ENCODE measurements at regions not wholly inside any gene's neighbourhood (a gene's known extent, or its start where the extent isn't known, plus 50 kb on each side); places are given as distances from the start of the nearest gene placed in this dataset.
"Not testable (repeated sequence)": the region's sequence is repeated elsewhere in the genome, so short reads cannot be mapped to it uniquely, and the experiment has no call there.

GRCh38 chr10:59053502-59053901 is 122.9 kb upstream of the PHYHIPL start:
- DNase-seq, result not testable (repeated sequence)

- no peak for DNase-seq
Measured at GRCh38 chr10:59055045-59055444, 121.4 kb upstream of the PHYHIPL start.

DNA sequence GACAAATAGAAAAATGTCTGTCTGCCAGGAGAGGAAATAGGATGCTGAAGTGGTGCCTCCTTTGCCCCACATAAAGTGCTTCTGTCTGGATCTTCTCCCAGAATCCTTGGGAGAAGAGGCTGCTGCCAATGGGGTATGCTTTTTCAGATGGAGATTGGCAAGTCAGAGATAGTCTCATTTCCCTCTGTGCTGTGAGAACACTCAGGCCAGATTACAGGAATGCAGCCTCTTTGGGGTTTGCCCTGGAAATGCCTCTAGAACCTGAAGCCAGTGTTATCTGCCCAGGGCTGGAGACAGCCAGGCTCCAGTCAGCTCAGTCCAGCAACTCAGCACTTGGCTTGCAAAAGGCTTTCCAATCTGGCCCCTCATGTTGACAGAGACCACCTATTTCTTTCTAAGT is 119.1 kb upstream of the PHYHIPL start:
- no peak for DNase-seq

- DNase-seq, result no peak
Measured at GRCh38 chr10:59060852-59061251, 115.6 kb upstream of the PHYHIPL start.

- DNase-seq, result no peak
Measured at GRCh38 chr10:59063491-59063890, 113.0 kb upstream of the PHYHIPL start.

GRCh38 chr10:59064080-59064692 is 112.3 kb upstream of the PHYHIPL start:
- no peak for DNase-seq

DNA sequence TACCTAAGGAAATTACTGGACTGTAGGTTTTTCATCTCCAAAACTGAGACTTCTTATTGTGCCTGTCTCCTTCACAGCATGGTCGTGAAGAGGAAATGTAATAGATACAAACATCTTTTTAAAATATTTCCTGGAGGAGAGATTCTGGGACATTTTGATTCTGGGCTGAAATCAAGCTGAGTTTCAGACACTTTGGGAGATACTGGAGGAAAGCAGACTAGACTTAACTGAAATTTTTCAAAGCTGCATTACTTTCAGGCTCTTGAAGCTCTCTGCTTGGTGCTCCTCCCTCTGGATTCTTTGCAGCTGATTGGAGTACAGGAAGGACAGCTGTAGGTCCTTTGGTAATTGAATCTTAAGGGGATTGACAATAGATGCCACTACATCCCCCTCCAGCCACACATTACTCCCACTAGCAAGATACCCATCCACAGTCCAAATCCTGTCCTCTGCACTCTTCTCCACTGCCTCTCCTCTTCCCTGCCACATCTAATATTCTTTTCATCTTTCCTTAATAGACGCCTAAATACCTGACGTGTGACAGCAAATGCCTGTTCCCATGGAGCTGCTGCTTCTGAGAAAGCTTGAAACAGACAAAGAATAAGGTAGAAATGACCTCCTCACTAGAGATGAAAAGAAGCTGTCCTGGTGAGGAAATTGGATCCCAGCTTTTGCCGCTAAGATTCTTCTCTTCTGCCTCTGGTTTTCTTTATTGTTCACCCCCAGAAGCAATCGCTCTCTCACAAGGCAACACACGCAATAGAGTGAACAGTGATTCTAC is 111.5 kb upstream of the PHYHIPL start:
- no peak for DNase-seq

- DNase-seq, result no peak
Measured at GRCh38 chr10:59068581-59069191, 107.8 kb upstream of the PHYHIPL start.

GRCh38 chr10:59072038-59072437 is 104.4 kb upstream of the PHYHIPL start:
- DNase-seq, result no peak

DNA sequence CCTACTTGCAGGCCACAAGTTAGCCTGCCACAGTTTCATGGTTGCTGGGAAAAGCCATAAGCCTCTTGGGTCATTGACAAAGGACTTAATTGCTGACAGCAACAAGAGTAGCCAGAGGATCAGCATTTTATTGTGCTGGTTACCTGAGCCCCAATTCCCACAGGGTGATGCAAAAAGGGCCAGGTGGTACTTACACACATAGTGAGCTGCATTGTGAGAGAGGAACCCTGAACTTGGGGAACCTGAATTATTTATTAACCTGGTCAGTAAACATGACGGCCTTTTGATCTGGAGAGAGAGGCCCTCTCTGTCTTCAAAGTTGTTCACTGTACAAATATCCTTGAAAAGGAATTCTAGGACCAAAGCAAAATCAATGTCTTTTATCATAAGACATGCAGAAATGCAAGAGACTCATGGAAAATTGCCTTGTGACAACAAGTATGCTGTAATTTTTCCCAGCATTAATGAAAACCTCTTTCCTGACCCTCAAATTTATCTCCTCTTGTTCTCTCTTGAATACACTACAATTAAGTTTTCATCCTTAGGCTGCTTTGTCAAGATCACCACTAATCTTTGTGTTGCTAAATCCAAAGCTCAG is 102.9 kb upstream of the PHYHIPL start:
- DNase-seq, result no peak

DNA sequence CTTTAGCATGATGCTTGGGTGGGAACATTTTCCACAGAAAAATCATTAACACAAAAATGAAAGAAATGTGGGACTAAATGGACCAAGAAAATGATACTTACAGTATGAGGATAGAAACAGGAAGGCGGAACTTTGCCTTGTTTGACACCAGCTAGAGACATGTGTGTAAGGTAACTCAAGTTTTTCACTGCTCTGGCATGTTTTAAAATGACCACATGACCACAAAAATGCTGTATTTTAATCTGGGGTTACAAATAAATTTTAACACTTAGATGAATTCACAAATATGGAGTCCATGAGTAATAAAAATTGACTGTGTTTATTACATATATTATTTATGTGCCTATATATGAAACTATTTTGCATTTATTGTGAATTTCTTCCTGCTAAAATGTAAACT is 100.9 kb upstream of the PHYHIPL start:
- no peak for DNase-seq

GRCh38 chr10:59077855-59078254 is 98.6 kb upstream of the PHYHIPL start:
- DNase-seq, result no peak

DNA sequence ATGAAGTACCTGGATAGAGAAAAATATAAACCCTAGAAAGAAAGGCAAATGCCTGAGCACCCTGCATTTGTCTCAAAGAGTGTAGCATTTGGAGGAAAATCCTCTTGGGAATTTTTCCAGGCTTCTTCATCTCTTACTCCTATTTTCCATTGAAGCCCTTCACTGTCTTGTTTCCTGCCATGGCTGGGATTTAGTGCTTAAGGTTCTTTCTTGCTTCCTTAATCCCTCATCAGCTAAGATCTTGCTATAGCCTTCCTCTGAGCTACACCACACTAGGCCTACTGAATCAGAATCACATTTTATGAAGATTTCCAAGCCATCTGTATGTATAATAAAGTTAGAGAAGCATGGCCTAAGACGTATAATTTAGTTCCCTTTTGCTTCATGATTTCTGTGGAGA is 97.5 kb upstream of the PHYHIPL start:
- DNase-seq, result no peak

GRCh38 chr10:59079386-59080226 is 96.8 kb upstream of the PHYHIPL start:
- DNase-seq, result no peak

DNA sequence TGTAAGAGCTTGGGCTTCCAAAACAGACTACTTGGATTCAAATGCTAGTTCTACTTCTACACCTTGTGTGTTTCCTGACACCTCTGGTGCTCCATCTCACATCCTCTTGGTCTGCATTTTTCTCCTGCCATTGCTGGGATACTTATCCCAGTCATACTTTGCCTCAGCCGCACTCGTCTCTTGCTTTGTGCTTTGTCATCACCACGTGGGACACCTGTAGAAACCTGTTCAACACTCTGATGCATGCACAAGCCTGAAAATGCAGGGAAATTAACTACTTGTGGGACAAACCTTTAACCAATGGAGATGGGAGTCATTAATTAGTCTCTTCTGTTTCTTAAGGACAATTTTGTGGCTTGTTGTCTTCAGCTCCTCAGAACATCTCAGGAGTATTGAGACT is 94.2 kb upstream of the PHYHIPL start:
- no peak for DNase-seq

GRCh38 chr10:59085054-59085453 is 91.4 kb upstream of the PHYHIPL start:
- no peak for DNase-seq

DNA sequence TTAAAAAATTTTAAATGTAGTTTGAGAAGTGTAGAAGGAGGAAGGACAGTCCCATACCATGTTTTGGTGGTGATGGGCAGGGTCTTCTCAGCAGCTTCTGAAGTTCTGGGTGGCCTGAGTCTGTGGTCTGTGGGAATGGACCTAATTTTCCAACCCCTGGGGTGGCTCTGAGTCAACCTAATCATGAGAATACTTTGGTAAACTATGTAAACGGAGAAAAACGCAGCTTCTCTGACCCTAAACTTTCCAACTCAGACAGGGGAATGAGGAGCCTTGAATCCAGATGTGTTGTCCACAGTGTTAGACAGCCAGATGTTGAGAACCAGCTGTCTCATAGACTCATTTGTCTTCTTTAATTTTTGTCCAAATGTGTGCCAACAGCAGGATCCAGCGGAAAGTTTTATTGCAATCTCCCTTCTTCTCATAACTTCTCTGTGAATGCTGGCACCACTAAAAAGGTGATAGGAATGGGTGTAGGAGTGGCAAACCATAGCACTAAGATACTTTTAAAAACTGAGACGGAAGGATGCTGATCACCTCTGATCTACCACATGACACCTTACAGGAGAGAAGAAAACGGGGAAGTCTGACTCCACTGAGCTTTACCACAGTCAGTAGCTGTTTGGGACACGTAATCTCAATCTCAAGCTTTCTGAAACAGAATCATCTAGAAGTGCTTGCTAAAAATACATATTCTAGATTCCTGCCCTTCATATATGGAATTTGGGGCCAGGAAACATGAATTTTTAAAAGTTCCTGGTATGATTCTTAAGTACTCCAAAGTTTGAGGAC is 90.5 kb upstream of the PHYHIPL start:
- no peak for DNase-seq

GRCh38 chr10:59087486-59087885 is 89.0 kb upstream of the PHYHIPL start:
- no peak for DNase-seq

- DNase-seq, result no peak
Measured at GRCh38 chr10:59088912-59089573, 87.4 kb upstream of the PHYHIPL start.

- no peak for DNase-seq
Measured at GRCh38 chr10:59090817-59091622, 85.4 kb upstream of the PHYHIPL start.

GRCh38 chr10:59093461-59093860 is 83.0 kb upstream of the PHYHIPL start:
- DNase-seq, result no peak
